ENCODE measurements at regions not wholly inside any gene's neighbourhood (a gene's known extent, or its start where the extent isn't known, plus 50 kb on each side); places are given as distances from the start of the nearest gene placed in this dataset.

GRCh38 chr11:37999171-37999570 is 1401.1 kb upstream of the RAG2 start:
- Mint-ChIP-seq H3K4me3 (ENCODE audit: unreplicated experiment) (no peak overlapping the region), H3K27ac (ENCODE audit: unreplicated experiment) (no peak overlapping the region), H3K9me3 (ENCODE audit: unreplicated experiment) (no peaks in the 10 kb centered on the region), H3K4me1 (ENCODE audit: unreplicated experiment) (no peaks in the 10 kb centered on the region), H3K27me3 (ENCODE audit: unreplicated experiment) (no peaks in the 10 kb centered on the region), H3K36me3 (ENCODE audit: low read depth, unreplicated experiment) (no peaks in the 10 kb centered on the region)
- DNase-seq (ENCODE audit: low spot score), result no peak
- TF ChIP-seq, protein P1, sequence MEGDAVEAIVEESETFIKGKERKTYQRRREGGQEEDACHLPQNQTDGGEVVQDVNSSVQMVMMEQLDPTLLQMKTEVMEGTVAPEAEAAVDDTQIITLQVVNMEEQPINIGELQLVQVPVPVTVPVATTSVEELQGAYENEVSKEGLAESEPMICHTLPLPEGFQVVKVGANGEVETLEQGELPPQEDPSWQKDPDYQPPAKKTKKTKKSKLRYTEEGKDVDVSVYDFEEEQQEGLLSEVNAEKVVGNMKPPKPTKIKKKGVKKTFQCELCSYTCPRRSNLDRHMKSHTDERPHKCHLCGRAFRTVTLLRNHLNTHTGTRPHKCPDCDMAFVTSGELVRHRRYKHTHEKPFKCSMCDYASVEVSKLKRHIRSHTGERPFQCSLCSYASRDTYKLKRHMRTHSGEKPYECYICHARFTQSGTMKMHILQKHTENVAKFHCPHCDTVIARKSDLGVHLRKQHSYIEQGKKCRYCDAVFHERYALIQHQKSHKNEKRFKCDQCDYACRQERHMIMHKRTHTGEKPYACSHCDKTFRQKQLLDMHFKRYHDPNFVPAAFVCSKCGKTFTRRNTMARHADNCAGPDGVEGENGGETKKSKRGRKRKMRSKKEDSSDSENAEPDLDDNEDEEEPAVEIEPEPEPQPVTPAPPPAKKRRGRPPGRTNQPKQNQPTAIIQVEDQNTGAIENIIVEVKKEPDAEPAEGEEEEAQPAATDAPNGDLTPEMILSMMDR (IDR thresholded peaks at IDR 0.05; ENCODE audit: unreplicated experiment), result no peak

DNA sequence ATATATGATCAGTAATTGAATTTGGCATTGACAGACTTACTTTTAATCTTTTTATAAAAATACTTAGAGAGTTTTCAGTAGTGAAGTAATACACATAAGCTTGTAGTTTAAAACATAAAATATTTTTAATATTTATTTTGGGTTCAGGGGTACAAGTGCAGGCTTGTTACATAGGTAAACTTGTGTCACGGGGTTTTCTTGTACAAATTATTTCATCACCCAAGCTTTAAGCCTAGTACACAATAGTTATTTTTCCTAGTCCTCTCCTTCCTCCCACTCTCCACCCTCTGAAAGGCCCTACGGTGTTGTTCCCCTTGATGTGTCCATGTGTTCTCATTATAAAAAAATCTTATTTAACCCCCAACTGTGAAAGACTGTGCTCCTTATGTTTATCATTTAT is 1397.8 kb upstream of the RAG2 start:
- TF ChIP-seq, protein P1 (IDR thresholded peaks at IDR 0.05; ENCODE audit: unreplicated experiment), result no peak
- no peak overlapping the region for H3K27ac Mint-ChIP-seq (ENCODE audit: unreplicated experiment)
- H3K36me3 Mint-ChIP-seq (ENCODE audit: low read depth, unreplicated experiment), result no peaks in the 10 kb centered on the region
- H3K9me3 Mint-ChIP-seq (ENCODE audit: unreplicated experiment), result no peaks in the 10 kb centered on the region
- H3K4me3 Mint-ChIP-seq (ENCODE audit: unreplicated experiment), result no peak overlapping the region
- H3K4me1 Mint-ChIP-seq (ENCODE audit: unreplicated experiment), result no peaks in the 10 kb centered on the region
- H3K27me3 Mint-ChIP-seq (ENCODE audit: unreplicated experiment), result no peaks in the 10 kb centered on the region
- DNase-seq (ENCODE audit: low spot score), result no peak

- no peak for DNase-seq (ENCODE audit: low spot score)
- peaks cover 4% of the 10 kb centered on the region for H3K9me3 Mint-ChIP-seq (ENCODE audit: unreplicated experiment)
- H3K27ac Mint-ChIP-seq (ENCODE audit: unreplicated experiment), result peak overlapping the region; percentile 65
- peaks cover 7% of the 10 kb centered on the region for H3K4me1 Mint-ChIP-seq (ENCODE audit: unreplicated experiment)
- H3K4me3 Mint-ChIP-seq (ENCODE audit: unreplicated experiment), result no peak overlapping the region
- TF ChIP-seq, protein P1 (IDR thresholded peaks at IDR 0.05; ENCODE audit: unreplicated experiment), result no peak
- no peaks in the 10 kb centered on the region for H3K36me3 Mint-ChIP-seq (ENCODE audit: low read depth, unreplicated experiment)
- H3K27me3 Mint-ChIP-seq (ENCODE audit: unreplicated experiment), result no peaks in the 10 kb centered on the region
These were observed 1390.0 kb upstream of the RAG2 start for GRCh38 chr11:37988031-37988430.

DNA sequence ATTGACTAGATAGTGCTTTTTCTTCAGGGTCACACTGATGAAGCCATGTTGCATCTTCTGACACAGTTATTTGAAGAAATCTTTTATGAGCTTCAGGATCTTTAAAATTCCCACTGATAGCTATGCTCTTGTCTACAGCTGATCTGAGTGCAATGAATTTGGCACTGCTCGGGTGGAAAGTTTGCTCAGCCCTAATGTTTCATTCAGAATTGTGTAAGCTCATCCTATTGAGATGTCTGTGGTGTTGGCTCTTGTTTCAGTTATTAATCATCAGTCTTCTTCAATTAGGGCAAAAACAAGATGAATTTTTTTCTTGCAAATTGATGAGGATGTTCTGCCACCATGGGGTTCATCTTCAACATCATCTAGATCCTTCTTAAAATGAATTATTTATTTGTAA is 1387.0 kb upstream of the RAG2 start:
- Mint-ChIP-seq H3K36me3 (ENCODE audit: low read depth, unreplicated experiment) (no peaks in the 10 kb centered on the region), H3K27me3 (ENCODE audit: unreplicated experiment) (no peaks in the 10 kb centered on the region), H3K4me1 (ENCODE audit: unreplicated experiment) (peaks cover 7% of the 10 kb centered on the region), H3K9me3 (ENCODE audit: unreplicated experiment) (peaks cover 4% of the 10 kb centered on the region), H3K4me3 (ENCODE audit: unreplicated experiment) (no peak overlapping the region), H3K27ac (ENCODE audit: unreplicated experiment) (no peak overlapping the region)
- no peak for DNase-seq (ENCODE audit: low spot score)
- TF ChIP-seq, protein P1 (IDR thresholded peaks at IDR 0.05; ENCODE audit: unreplicated experiment), result no peak

- TF ChIP-seq, protein P1 (IDR thresholded peaks at IDR 0.05; ENCODE audit: unreplicated experiment), result no peak
These were observed 1380.6 kb upstream of the RAG2 start for GRCh38 chr11:37978647-37979046.

More at GRCh38 chr11:37978647-37979046, 1380.6 kb upstream of the RAG2 start:
- DNase-seq (ENCODE audit: low spot score), result no peak
- H3K36me3 Mint-ChIP-seq (ENCODE audit: low read depth, unreplicated experiment), result no peaks in the 10 kb centered on the region
- peak overlapping the region; percentile 31 for H3K27ac Mint-ChIP-seq (ENCODE audit: unreplicated experiment)
- peaks cover 10% of the 10 kb centered on the region for H3K4me1 Mint-ChIP-seq (ENCODE audit: unreplicated experiment)
- H3K4me3 Mint-ChIP-seq (ENCODE audit: unreplicated experiment), result no peak overlapping the region
- H3K27me3 Mint-ChIP-seq (ENCODE audit: unreplicated experiment), result no peaks in the 10 kb centered on the region
- no peaks in the 10 kb centered on the region for H3K9me3 Mint-ChIP-seq (ENCODE audit: unreplicated experiment)
